Activated T-cell treated with anti-CD3 and anti-CD28 coated beads for 4 hours (primary cell): ENCODE measurements at regions not wholly inside any gene's neighbourhood (a gene's known extent, or its start where the extent isn't known, plus 50 kb on each side); places are given as distances from the start of the nearest gene placed in this dataset.
"Not testable (repeated sequence)": the region's sequence is repeated elsewhere in the genome, so short reads cannot be mapped to it uniquely, and the experiment has no call there.

Source experiments
- DNase-seq: peaks from one replicate; pipeline ENCODE4 v3.0.0-alpha.2; 2020

- DNase-seq, result no peak
Measured at GRCh38 chr10:130492266-130492934, 356.2 kb downstream of the GLRX3 start.

GRCh38 chr10:130493021-130493420 is 356.8 kb downstream of the GLRX3 start:
- no peak for DNase-seq

GRCh38 chr10:130493446-130494145 is 357.4 kb downstream of the GLRX3 start:
- DNase-seq, result no peak

GRCh38 chr10:130495116-130495862 is 359.1 kb downstream of the GLRX3 start:
- DNase-seq, result no peak

- no peak for DNase-seq
Measured at GRCh38 chr10:130495891-130496636, 359.9 kb downstream of the GLRX3 start.

GRCh38 chr10:130497056-130498010 is 361.1 kb downstream of the GLRX3 start:
- no peak for DNase-seq

GRCh38 chr10:130498042-130498441 is 361.9 kb downstream of the GLRX3 start:
- no peak for DNase-seq

GRCh38 chr10:130498934-130499333 is 362.7 kb downstream of the GLRX3 start:
- no peak for DNase-seq

- DNase-seq, result no peak
Measured at GRCh38 chr10:130499541-130499940, 363.4 kb downstream of the GLRX3 start.

GRCh38 chr10:130500261-130501000 is 364.2 kb downstream of the GLRX3 start:
- no peak for DNase-seq

- DNase-seq, result no peak
Measured at GRCh38 chr10:130507461-130507860, 371.3 kb downstream of the GLRX3 start.

- no peak for DNase-seq
Measured at GRCh38 chr10:130509881-130510689, 373.9 kb downstream of the GLRX3 start.

- DNase-seq, result no peak
Measured at GRCh38 chr10:130510755-130511154, 374.6 kb downstream of the GLRX3 start.

GRCh38 chr10:130511766-130512165 is 375.6 kb downstream of the GLRX3 start:
- DNase-seq, result no peak

GRCh38 chr10:130512936-130513335 is 376.7 kb downstream of the GLRX3 start:
- DNase-seq, result no peak

- DNase-seq, result no peak
Measured at GRCh38 chr10:130513686-130514476, 377.7 kb downstream of the GLRX3 start.

GRCh38 chr10:130515670-130516069 is 379.5 kb downstream of the GLRX3 start:
- DNase-seq, result no peak

GRCh38 chr10:130516141-130516735 is 380.0 kb downstream of the GLRX3 start:
- no peak for DNase-seq

- not testable (repeated sequence) for DNase-seq
Measured at GRCh38 chr10:130518921-130519320, 382.7 kb downstream of the GLRX3 start.
